ENCODE measurements at regions not wholly inside any gene's neighbourhood (a gene's known extent, or its start where the extent isn't known, plus 50 kb on each side); places are given as distances from the start of the nearest gene placed in this dataset.
"Not testable (repeated sequence)": the region's sequence is repeated elsewhere in the genome, so short reads cannot be mapped to it uniquely, and the experiment has no call there.

DNA sequence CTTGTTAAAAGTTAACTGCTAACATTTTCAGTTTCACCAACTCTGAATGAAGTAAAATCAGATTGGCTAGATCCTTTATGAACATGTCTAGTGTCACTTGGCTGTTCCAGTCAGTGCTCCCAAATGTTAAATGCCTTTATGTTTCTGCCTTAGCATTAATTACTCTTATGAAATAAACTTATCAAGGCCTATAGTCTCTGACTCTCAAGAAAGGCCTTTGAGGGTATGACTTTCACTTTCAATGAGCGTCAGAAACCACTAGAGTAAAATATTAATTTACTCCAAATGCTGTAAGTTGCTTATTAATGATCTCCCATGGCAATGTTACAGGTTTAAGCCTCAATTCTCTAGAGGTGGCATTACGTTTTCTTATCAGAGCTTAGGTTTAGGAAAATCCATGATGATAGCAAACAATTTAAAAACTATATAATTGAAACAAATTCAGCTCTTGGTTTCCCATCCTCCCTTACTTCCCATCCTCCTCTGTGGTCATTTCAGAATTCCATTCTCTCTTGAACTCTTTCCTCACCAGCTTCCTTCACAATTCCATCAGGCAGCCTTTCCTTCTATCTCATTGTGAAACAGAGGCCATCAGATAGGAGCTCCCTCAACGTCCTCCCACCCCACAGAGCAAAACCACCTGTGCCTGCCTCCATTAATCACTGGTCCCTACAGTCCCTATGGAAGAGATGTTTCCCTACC, 108.6 kb upstream of the COP1 start:
- no peak overlapping the region for H3K4me3 ChIP-seq (ENCODE audit: control insufficient read depth, low read depth, low read length)
- no peak for DNase-seq (ENCODE audit: low read depth)
- TF ChIP-seq, protein P1, sequence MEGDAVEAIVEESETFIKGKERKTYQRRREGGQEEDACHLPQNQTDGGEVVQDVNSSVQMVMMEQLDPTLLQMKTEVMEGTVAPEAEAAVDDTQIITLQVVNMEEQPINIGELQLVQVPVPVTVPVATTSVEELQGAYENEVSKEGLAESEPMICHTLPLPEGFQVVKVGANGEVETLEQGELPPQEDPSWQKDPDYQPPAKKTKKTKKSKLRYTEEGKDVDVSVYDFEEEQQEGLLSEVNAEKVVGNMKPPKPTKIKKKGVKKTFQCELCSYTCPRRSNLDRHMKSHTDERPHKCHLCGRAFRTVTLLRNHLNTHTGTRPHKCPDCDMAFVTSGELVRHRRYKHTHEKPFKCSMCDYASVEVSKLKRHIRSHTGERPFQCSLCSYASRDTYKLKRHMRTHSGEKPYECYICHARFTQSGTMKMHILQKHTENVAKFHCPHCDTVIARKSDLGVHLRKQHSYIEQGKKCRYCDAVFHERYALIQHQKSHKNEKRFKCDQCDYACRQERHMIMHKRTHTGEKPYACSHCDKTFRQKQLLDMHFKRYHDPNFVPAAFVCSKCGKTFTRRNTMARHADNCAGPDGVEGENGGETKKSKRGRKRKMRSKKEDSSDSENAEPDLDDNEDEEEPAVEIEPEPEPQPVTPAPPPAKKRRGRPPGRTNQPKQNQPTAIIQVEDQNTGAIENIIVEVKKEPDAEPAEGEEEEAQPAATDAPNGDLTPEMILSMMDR (conservative IDR thresholded peaks at IDR 0.05; ENCODE audit: control insufficient read depth, insufficient read depth, low read depth, low read length), result no peak

DNA sequence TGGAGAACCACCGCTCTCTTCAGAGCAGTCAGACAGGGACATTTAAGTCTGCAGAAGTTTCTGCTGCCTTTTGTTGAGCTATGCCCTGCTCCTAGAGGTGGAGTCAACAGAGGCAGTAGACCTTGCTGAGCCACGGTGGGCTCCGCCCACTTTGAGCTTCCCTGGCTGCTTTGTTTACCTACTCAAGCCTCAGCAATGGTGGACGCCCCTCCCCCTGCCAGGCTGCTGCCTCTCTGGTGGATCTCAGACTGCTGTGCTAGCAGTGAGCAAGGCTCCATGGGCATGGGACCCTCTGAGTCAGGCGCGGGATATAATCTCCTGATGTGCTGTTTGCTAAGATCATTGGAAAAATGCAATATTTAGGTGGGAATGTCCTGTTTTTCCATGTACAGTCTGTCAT, 89.5 kb upstream of the COP1 start:
- H3K4me3 ChIP-seq (ENCODE audit: control insufficient read depth, low read depth, low read length); DNase-seq (ENCODE audit: low read depth): not testable (repeated sequence)

DNA sequence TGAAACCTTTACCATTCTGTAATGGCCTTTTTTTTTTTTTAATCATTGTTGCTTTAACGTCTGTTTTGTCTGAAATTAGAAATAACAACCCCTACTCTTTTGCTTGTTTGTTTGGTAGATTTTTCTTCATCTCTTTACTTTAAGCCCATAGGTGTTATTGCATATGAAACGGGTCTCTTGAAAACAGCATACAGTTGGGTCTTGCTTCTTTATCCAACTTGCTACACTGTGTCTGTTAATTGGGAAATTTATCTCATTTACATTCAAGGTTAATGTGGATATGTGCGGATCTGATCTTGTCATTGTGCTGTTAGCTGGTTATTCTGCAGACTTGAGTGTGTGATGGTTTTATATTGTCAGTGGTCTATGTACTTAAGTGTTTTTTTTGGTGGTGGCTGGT, 78.9 kb upstream of the COP1 start:
- no peak for DNase-seq (ENCODE audit: low read depth)
- TF ChIP-seq, protein P1 (conservative IDR thresholded peaks at IDR 0.05; ENCODE audit: control insufficient read depth, insufficient read depth, low read depth, low read length), result no peak
- no peak overlapping the region for H3K4me3 ChIP-seq (ENCODE audit: control insufficient read depth, low read depth, low read length)

DNA sequence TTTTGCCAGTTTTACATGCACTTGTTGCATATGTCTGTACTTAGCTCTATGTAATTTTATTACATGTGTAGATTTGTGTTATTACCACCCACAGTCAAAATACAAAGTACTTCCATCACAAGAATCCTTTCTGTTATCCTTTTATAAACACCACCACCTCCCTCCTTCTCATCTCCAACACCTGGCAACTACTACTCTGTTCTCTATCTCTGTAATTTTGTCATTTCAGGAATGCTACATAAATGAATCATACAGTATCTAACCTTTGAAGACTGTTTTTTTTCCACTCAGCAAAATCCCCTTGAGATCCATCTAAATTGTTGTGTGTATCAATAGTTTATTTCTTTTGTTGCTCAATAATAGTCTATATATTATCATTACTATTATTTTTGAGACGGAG, 64.5 kb upstream of the COP1 start:
- no peak overlapping the region for H3K4me3 ChIP-seq (ENCODE audit: control insufficient read depth, low read depth, low read length)
- no peak for DNase-seq (ENCODE audit: low read depth)
- TF ChIP-seq, protein P1 (conservative IDR thresholded peaks at IDR 0.05; ENCODE audit: control insufficient read depth, insufficient read depth, low read depth, low read length), result no peak
